Panc1 (cell line): ENCODE measurements at regions not wholly inside any gene's neighbourhood (a gene's known extent, or its start where the extent isn't known, plus 50 kb on each side); places are given as distances from the start of the nearest gene placed in this dataset.

Source experiments
- ATAC-seq: fragments of 200-7000 bp; cut with Tn5 transposase; 2 replicates; pipeline ENCODE4 v1.9.1; 2020; ENCODE audit warnings: mild to moderate bottlenecking, moderate library complexity
- BruUV-seq: library from RNA; stranded (reverse); fragments of 400-500 nt; replicated peaks from 2 replicates; lab custom pipeline; 2021; lab: Mats Ljungman, UMichigan
- CTCF ChIA-PET: fragments of 300-600 bp; sonication (Branson Sonifier 250); formaldehyde crosslinking; loops from one replicate; lab custom pipeline; 2022; ENCODE audit warnings: antibody characterized with exemption; lab: Charles Lee
- POLR2A ChIA-PET: fragments of 300-600 bp; sonication (Branson Sonifier 250); formaldehyde crosslinking; loops from one replicate; lab custom pipeline; 2022; ENCODE audit warnings: antibody characterized with exemption; lab: Charles Lee
- DNase-seq: peaks from one replicate; pipeline ENCODE4 v3.0.0-alpha.2; 2010; ENCODE audit warnings: low read depth, low spot score
- H3K27ac ChIP-seq: 2 replicates; pipeline ENCODE4 v1.5.1; 2011; ENCODE audit warnings: mild to moderate bottlenecking, low read length, inconsistent platforms
- H3K27me3 ChIP-seq: fragments of 200-500 bp; sonication (Bioruptor generic); 2 replicates; pipeline ENCODE4 v1.6.0; 2014; ENCODE audit warnings: low read length, inconsistent platforms; ENCODE audit not compliant: control insufficient read depth, insufficient read depth
- H3K36me3 ChIP-seq: fragments of 200-500 bp; sonication (Bioruptor generic); 2 replicates; pipeline ENCODE4 v1.5.1; 2014; ENCODE audit warnings: inconsistent platforms, mild to moderate bottlenecking, low read length, moderate library complexity; ENCODE audit not compliant: control insufficient read depth, insufficient read depth
- H3K4me1 ChIP-seq: 2 replicates; pipeline ENCODE4 v1.5.1; 2011; ENCODE audit warnings: inconsistent platforms, mild to moderate bottlenecking, low read length, moderate library complexity; ENCODE audit not compliant: control insufficient read depth, insufficient read depth
- H3K4me3 ChIP-seq, 2 experiments: 2 replicates each; pipeline ENCODE4 v1.5.1; 2011 to 2012; ENCODE audit warnings: low read depth in 2 of 2, low read length in 2 of 2, mild to moderate bottlenecking in 2 of 2, inconsistent platforms in 1 of 2, moderate library complexity in 1 of 2
- H3K9me3 ChIP-seq: fragments of 200-500 bp; sonication (Bioruptor generic); 2 replicates; pipeline ENCODE4 v1.5.1; 2014; ENCODE audit warnings: low read depth, mild to moderate bottlenecking, inconsistent platforms, low read length, moderate library complexity; ENCODE audit not compliant: control insufficient read depth, insufficient read depth
- CTCF ChIP-seq: fragments of 450-650 bp; IDR thresholded peaks from 2 replicates; pipeline ENCODE4 v1.5.1; 2017; ENCODE audit warnings: mild to moderate bottlenecking
- POLR2AphosphoS5 ChIP-seq: IDR thresholded peaks from 2 replicates; pipeline ENCODE4 v1.6.1; 2012; ENCODE audit warnings: mild to moderate bottlenecking, low read depth, low read length, moderate library complexity
- SIN3A ChIP-seq: IDR thresholded peaks from 2 replicates; pipeline ENCODE4 v1.6.1; 2012; ENCODE audit warnings: low read depth, mild to moderate bottlenecking, low read length, moderate library complexity, borderline replicate concordance; ENCODE audit not compliant: insufficient read depth
- TCF7L2 ChIP-seq: IDR thresholded peaks from 2 replicates; pipeline ENCODE4 v1.6.1; 2011; ENCODE audit warnings: mild to moderate bottlenecking, low read depth, low read length, inconsistent platforms
- in situ Hi-C: cut with HindIII; loops from 2 replicates; pipeline ENCODE4 v1.10.0; 2016; ENCODE audit warnings: low sequenced_read_pairs, low pct_unique_long_range_greater_than_20kb
- intact Hi-C: fragments of 100-400 bp; cut with micrococcal nuclease; formaldehyde crosslinking; loops from one replicate; pipeline ENCODE4 v1.10.0; 2022; ENCODE audit not compliant: unreplicated experiment
- TF ChIP-seq, protein P1 (sequence below), 2 experiments: IDR thresholded peaks; 2 replicates each; pipeline ENCODE4 v1.6.1; 2011 to 2012; ENCODE audit warnings: low read depth in 2 of 2, control low read depth in 1 of 2, low read length in 1 of 2, mild to moderate bottlenecking in 1 of 2, moderate library complexity in 1 of 2; ENCODE audit not compliant: insufficient read depth in 1 of 2

DNA sequence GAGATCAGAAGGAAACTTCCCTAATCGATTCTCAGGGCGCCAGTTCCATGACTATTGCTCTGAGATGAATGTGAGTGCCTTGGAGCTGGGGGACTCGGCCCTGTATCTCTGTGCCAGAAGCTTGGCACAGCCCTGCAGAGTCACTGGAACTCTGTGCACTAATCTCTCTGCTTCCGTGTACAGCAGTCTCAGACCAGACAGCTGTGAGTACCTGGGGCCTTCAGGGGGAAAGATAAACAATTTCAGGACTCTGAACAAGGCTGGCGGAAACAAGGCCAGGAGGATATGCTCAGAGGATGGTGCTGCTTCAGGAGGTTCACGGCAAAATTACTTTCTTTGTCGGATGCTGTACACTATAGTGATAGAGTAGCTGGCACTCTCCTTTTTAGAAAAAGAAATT lies 131.7 kb upstream of the PRSS58 start:
- Histone ChIP-seq H3K27ac (no peak overlapping the region), H3K4me1 (no peaks in the 10 kb centered on the region), H3K4me3 (no peak overlapping the region), H3K27me3 (no peaks in the 10 kb centered on the region), H3K9me3 (no peaks in the 10 kb centered on the region), H3K36me3 (no peaks in the 10 kb centered on the region)
- no TSS peak for BruUV-seq
- intact Hi-C loops (no loop called here), in situ Hi-C loops (no loop called here)
- TF ChIP-seq, protein P1, sequence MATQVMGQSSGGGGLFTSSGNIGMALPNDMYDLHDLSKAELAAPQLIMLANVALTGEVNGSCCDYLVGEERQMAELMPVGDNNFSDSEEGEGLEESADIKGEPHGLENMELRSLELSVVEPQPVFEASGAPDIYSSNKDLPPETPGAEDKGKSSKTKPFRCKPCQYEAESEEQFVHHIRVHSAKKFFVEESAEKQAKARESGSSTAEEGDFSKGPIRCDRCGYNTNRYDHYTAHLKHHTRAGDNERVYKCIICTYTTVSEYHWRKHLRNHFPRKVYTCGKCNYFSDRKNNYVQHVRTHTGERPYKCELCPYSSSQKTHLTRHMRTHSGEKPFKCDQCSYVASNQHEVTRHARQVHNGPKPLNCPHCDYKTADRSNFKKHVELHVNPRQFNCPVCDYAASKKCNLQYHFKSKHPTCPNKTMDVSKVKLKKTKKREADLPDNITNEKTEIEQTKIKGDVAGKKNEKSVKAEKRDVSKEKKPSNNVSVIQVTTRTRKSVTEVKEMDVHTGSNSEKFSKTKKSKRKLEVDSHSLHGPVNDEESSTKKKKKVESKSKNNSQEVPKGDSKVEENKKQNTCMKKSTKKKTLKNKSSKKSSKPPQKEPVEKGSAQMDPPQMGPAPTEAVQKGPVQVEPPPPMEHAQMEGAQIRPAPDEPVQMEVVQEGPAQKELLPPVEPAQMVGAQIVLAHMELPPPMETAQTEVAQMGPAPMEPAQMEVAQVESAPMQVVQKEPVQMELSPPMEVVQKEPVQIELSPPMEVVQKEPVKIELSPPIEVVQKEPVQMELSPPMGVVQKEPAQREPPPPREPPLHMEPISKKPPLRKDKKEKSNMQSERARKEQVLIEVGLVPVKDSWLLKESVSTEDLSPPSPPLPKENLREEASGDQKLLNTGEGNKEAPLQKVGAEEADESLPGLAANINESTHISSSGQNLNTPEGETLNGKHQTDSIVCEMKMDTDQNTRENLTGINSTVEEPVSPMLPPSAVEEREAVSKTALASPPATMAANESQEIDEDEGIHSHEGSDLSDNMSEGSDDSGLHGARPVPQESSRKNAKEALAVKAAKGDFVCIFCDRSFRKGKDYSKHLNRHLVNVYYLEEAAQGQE (IDR thresholded peaks at IDR 0.05; ENCODE audit: insufficient read depth in 1 of 2, low read depth in 2 of 2, low read length in 1 of 2): no peak
- TF ChIP-seq SIN3A (no peak), TCF7L2 (no peak), POLR2AphosphoS5 (no peak)
- no peak for ATAC-seq
- no peak for DNase-seq
- POLR2A ChIA-PET: no interaction called here
- CTCF ChIA-PET: no interaction called here

DNA sequence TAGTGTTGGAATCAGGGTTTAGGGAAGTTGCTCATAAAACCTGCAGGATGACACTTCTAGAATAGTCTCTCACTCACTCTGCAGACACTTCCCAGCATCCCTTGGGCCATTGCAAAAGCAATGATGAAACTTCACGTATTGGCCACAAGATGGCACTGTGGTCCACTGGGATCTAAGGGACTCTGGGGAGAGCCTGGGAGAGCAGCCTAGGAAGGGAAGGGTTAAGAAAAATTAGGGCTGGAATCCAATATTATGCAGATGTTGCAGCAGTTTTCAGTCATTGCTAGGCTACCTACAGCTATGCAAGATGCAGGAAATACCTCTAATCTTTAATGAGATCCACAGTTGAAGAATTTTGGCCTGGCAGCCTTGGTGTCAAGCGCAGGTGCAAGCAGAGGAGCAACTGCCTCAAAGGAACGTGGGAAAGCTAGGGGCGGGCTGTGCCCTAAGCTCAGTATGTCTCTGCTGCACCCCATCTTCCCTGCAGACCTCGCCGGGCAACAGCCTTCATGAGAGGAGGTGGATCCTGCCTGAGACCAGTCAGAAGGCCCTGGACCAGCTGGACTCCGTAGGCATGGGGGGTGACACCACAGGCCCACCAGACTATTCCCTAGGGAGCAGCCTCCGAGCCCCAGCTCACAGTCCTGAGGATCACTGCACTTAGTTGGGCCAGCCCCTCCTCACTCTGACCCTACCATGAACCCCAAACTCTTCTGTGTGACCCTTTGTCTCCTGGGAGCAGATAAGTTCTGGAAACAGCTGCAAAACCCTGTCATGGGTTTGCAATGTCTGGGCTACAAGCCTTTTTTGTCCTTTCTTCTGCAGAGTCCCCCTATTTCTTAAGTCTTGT lies 127.9 kb upstream of the PRSS58 start:
- no peaks in the 10 kb centered on the region for H3K36me3 ChIP-seq
- in situ Hi-C loops (no loop called here), intact Hi-C loops (no loop called here)
- H3K4me1 ChIP-seq: no peaks in the 10 kb centered on the region
- no peaks in the 10 kb centered on the region for H3K9me3 ChIP-seq
- no TSS peak for BruUV-seq
- TF ChIP-seq POLR2AphosphoS5 (no peak), CTCF (peak; percentile 82)
- DNase-seq (peak; percentile 36), ATAC-seq (peak; percentile 89)
- no peak overlapping the region for H3K4me3 ChIP-seq
- ChIA-PET CTCF (no interaction called here), POLR2A (no interaction called here)
- no peak overlapping the region for H3K27ac ChIP-seq
- H3K27me3 ChIP-seq: no peaks in the 10 kb centered on the region

GRCh38 chr7:142384493-142384922 lies 126.7 kb upstream of the PRSS58 start:
- Histone ChIP-seq H3K4me1 (no peaks in the 10 kb centered on the region), H3K9me3 (no peaks in the 10 kb centered on the region), H3K36me3 (no peaks in the 10 kb centered on the region), H3K27ac (no peak overlapping the region), H3K27me3 (no peaks in the 10 kb centered on the region), H3K4me3 (no peak overlapping the region)
- TF ChIP-seq TCF7L2 (no peak), CTCF (no peak), POLR2AphosphoS5 (no peak), SIN3A (no peak)
- TF ChIP-seq, protein P1 (IDR thresholded peaks at IDR 0.05; ENCODE audit: insufficient read depth in 1 of 2, low read depth in 2 of 2, low read length in 1 of 2): no peak
- ATAC-seq (no peak), DNase-seq (no peak)
- BruUV-seq: no TSS peak
- in situ Hi-C loops (no loop called here), intact Hi-C loops (no loop called here)
- ChIA-PET POLR2A (no interaction called here), CTCF (no interaction called here)
